ENCODE measurements at regions not wholly inside any gene's neighbourhood (a gene's known extent, or its start where the extent isn't known, plus 50 kb on each side); places are given as distances from the start of the nearest gene placed in this dataset.

DNA sequence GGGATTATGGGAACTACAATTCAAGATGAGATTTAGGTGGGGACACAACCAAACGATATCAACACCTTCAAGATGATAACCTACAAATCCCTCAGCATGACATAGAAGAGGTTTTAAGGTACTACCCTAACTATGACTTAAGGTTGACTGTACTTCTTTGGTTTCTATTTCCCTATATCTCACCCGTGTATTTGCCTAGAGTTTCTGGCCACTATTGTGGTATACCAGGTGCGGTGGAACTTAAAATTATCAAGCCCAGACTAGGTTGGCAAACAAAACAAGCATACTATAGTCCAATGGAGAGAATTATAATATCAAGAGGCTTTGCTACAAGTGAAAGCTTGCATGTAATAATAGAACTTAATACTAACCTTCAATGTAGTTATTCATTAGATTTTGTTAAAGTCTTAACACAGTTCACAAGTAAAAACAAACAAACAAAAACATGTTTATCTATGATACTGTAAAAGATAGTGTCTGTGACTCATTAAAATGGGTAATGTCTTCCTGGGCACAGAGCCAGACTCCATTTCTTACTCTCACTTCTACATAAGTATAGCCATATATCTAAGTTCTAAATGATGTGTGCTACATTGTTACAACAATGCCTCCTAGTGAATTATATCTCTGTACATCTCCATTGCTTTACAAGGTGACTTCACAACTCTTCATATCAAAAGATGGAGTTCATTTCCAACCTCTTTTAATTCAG is 479.1 kb downstream of the ZBBX start:
- ChIA-PET POLR2A (ENCODE audit: low non-redundant PET) (no interaction called here), CTCF (no interaction called here)
- Histone ChIP-seq H3K9me3 (ENCODE audit: low read depth, low read length, poor library complexity, severe bottlenecking) (no peaks in the 10 kb centered on the region), H3K27me3 (replicated peaks; ENCODE audit: insufficient read depth, low read depth, low read length, poor library complexity) (no peaks in the 10 kb centered on the region), H3K4me3 (ENCODE audit: low read depth, low read length, poor library complexity, severe bottlenecking) (no peak overlapping the region), H3K4me1 (ENCODE audit: insufficient read depth, low read length, poor library complexity, severe bottlenecking) (no peaks in the 10 kb centered on the region), H3K36me3 (ENCODE audit: insufficient read depth, low read length, poor library complexity, severe bottlenecking) (no peaks in the 10 kb centered on the region), H3K27ac (ENCODE audit: low read depth, low read length, poor library complexity, severe bottlenecking) (no peak overlapping the region)
- no peak for DNase-seq (ENCODE audit: low spot score)
- TF ChIP-seq, protein P1, sequence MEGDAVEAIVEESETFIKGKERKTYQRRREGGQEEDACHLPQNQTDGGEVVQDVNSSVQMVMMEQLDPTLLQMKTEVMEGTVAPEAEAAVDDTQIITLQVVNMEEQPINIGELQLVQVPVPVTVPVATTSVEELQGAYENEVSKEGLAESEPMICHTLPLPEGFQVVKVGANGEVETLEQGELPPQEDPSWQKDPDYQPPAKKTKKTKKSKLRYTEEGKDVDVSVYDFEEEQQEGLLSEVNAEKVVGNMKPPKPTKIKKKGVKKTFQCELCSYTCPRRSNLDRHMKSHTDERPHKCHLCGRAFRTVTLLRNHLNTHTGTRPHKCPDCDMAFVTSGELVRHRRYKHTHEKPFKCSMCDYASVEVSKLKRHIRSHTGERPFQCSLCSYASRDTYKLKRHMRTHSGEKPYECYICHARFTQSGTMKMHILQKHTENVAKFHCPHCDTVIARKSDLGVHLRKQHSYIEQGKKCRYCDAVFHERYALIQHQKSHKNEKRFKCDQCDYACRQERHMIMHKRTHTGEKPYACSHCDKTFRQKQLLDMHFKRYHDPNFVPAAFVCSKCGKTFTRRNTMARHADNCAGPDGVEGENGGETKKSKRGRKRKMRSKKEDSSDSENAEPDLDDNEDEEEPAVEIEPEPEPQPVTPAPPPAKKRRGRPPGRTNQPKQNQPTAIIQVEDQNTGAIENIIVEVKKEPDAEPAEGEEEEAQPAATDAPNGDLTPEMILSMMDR (conservative IDR thresholded peaks at IDR 0.05; ENCODE audit: low read depth, low read length): no peak
- no peak for TF ChIP-seq EZH2 (IDR thresholded peaks at IDR 0.05; ENCODE audit: borderline replicate concordance, low read depth, low read length, poor library complexity, severe bottlenecking)
- no TSS peak for BruUV-seq (replicated peaks)
- intact Hi-C loops (cut with micrococcal nuclease; ENCODE audit: unreplicated experiment): no loop called here

DNA sequence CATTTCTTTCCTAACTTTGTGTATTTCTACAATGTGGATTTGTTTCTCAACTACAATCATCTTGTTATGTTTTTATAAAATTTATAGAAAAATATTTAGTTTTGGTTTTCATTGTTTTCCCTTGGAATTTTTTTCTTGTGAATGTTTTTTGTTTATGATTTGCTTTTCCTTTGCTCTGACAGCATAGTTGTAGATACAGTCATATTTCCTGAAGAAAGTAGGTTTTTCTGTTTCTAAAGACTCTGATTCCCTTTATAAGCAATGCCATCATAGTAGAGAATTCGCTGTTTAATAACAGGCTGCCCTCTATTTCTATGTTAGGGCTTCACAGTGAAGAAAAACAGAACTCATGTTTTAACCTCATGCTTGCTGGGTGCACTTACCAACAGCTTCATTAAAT is 482.3 kb downstream of the ZBBX start:
- H3K4me3 ChIP-seq (ENCODE audit: low read depth, low read length, poor library complexity, severe bottlenecking): no peak overlapping the region
- no TSS peak for BruUV-seq (replicated peaks)

DNA sequence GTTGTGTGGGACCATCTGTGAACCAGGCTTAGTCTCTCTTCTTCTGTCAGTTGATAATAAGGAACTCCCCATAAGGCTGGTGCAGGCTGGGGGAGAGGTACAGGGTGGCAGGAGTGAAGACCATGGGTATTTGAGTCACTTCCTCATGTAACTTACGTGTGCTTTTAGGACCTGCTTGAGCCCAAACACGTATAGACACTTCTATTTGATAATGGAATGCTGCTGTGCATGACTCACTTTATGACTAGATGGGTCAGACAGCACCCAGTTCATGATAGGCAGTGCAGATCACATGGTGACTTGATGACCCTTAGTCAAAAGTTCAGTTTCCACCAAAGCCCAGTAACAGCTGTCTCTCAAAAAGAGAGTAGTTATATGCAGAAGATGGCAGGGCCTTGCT is 490.9 kb downstream of the ZBBX start:
- intact Hi-C loops (cut with micrococcal nuclease; ENCODE audit: unreplicated experiment): no loop called here
- no TSS peak for BruUV-seq (replicated peaks)
- POLR2A ChIA-PET (ENCODE audit: low non-redundant PET): no interaction called here
- H3K27me3 ChIP-seq (replicated peaks; ENCODE audit: insufficient read depth, low read depth, low read length, poor library complexity): no peaks in the 10 kb centered on the region
- H3K4me3 ChIP-seq (ENCODE audit: low read depth, low read length, poor library complexity, severe bottlenecking): no peak overlapping the region
- H3K4me1 ChIP-seq (ENCODE audit: insufficient read depth, low read length, poor library complexity, severe bottlenecking): no peaks in the 10 kb centered on the region
- H3K36me3 ChIP-seq (ENCODE audit: insufficient read depth, low read length, poor library complexity, severe bottlenecking): no peaks in the 10 kb centered on the region
- CTCF ChIA-PET: no interaction called here
- no peaks in the 10 kb centered on the region for H3K9me3 ChIP-seq (ENCODE audit: low read depth, low read length, poor library complexity, severe bottlenecking)
- no peak for DNase-seq (ENCODE audit: low spot score)
- H3K27ac ChIP-seq (ENCODE audit: low read depth, low read length, poor library complexity, severe bottlenecking): no peak overlapping the region
- no peak for TF ChIP-seq EZH2 (IDR thresholded peaks at IDR 0.05; ENCODE audit: borderline replicate concordance, low read depth, low read length, poor library complexity, severe bottlenecking)
- TF ChIP-seq, protein P1 (conservative IDR thresholded peaks at IDR 0.05; ENCODE audit: low read depth, low read length): no peak

More for the DNA sequence above, 482.3 kb downstream of the ZBBX start:
- TF ChIP-seq, protein P1 (conservative IDR thresholded peaks at IDR 0.05; ENCODE audit: low read depth, low read length): no peak
- TF ChIP-seq EZH2 (IDR thresholded peaks at IDR 0.05; ENCODE audit: borderline replicate concordance, low read depth, low read length, poor library complexity, severe bottlenecking): no peak
- H3K4me1 ChIP-seq (ENCODE audit: insufficient read depth, low read length, poor library complexity, severe bottlenecking): no peaks in the 10 kb centered on the region
- no peaks in the 10 kb centered on the region for H3K36me3 ChIP-seq (ENCODE audit: insufficient read depth, low read length, poor library complexity, severe bottlenecking)
- no peaks in the 10 kb centered on the region for H3K9me3 ChIP-seq (ENCODE audit: low read depth, low read length, poor library complexity, severe bottlenecking)
- no peaks in the 10 kb centered on the region for H3K27me3 ChIP-seq (replicated peaks; ENCODE audit: insufficient read depth, low read depth, low read length, poor library complexity)
- intact Hi-C loops (cut with micrococcal nuclease; ENCODE audit: unreplicated experiment): no loop called here
- CTCF ChIA-PET: no interaction called here
- no peak for DNase-seq (ENCODE audit: low spot score)
- no peak overlapping the region for H3K27ac ChIP-seq (ENCODE audit: low read depth, low read length, poor library complexity, severe bottlenecking)
- POLR2A ChIA-PET (ENCODE audit: low non-redundant PET): no interaction called here

Data from A673 (cell line).